GM12878 (cell line): ENCODE measurements at regions not wholly inside any gene's neighbourhood (a gene's known extent, or its start where the extent isn't known, plus 50 kb on each side); places are given as distances from the start of the nearest gene placed in this dataset.

Experiments
- ATAC-seq: fragments of 200-7000 bp; cut with Tn5 transposase; 3 replicates; pipeline ENCODE4 v1.9.1; 2020; ENCODE audit warnings: mild to moderate bottlenecking, moderate library complexity
- BruUV-seq: library from RNA; stranded (reverse); fragments of 400-500 nt; replicated peaks from 2 replicates; lab custom pipeline; 2021; lab: Mats Ljungman, UMichigan
- CTCF ChIA-PET: fragments of 300-600 bp; sonication (Branson Sonifier 250); formaldehyde crosslinking; extraction: SDS; loops from one replicate; lab custom pipeline; 2021; ENCODE audit warnings: inconsistent platforms; lab: Yijun Ruan, JAX
- POLR2A ChIA-PET: fragments of 350-600 bp; formaldehyde crosslinking; extraction: SDS; loops from one replicate; lab custom pipeline; 2021; ENCODE audit warnings: inconsistent platforms; lab: Charles Lee
- RAD21 ChIA-PET: fragments of 300-600 bp; sonication (Branson Sonifier 250); formaldehyde crosslinking; loops from one replicate; lab custom pipeline; 2023; ENCODE audit warnings: antibody characterized with exemption; ENCODE audit not compliant: unreplicated experiment; lab: Charles Lee
- SMC1A ChIA-PET: fragments of 300-600 bp; sonication (Branson Sonifier 250); formaldehyde crosslinking; loops from one replicate; lab custom pipeline; 2023; ENCODE audit not compliant: unreplicated experiment, uncharacterized antibody; lab: Charles Lee
- DNase-seq: peaks from one replicate; pipeline ENCODE4 v3.0.0-alpha.2; 2011; ENCODE audit warnings: low read depth, low spot score
- FAIRE-seq: peaks from 3 replicates; lab custom pipeline; 2011; peaks lifted over from hg19 to GRCh38; lab: Jason Lieb, UNC
- H2AFZ ChIP-seq: 2 replicates; pipeline ENCODE4 v1.6.0; 2011; ENCODE audit warnings: low read depth, low read length, control low read depth; ENCODE audit not compliant: control insufficient read depth
- H3K27ac ChIP-seq: 2 replicates; pipeline ENCODE4 v1.5.1; 2011; ENCODE audit warnings: control low read depth; ENCODE audit not compliant: control insufficient read depth, insufficient read depth
- H3K27me3 ChIP-seq, 2 experiments: replicated peaks in 1 of 2; 2 replicates each; pipeline versions ENCODE4 v1.6.0 to v1.6.1; 2011; ENCODE audit warnings: low read length in 1 of 2; ENCODE audit not compliant: control insufficient read depth in 2 of 2, insufficient read depth in 2 of 2
- H3K36me3 ChIP-seq, 2 experiments: 2 replicates each; pipeline ENCODE4 v1.5.1; 2011; ENCODE audit warnings: low read length in 1 of 2; ENCODE audit not compliant: control insufficient read depth in 2 of 2, insufficient read depth in 2 of 2
- H3K4me1 ChIP-seq: 2 replicates; pipeline ENCODE4 v1.6.1; 2011; ENCODE audit warnings: mild to moderate bottlenecking, low read length, moderate library complexity, mixed read lengths; ENCODE audit not compliant: control insufficient read depth, insufficient read depth
- H3K4me2 ChIP-seq: 2 replicates; pipeline ENCODE4 v1.6.0; 2011; ENCODE audit warnings: control low read depth; ENCODE audit not compliant: control insufficient read depth, insufficient read depth
- H3K4me3 ChIP-seq: fragments of 200-600 bp; sonication (generic); 2 replicates; pipeline ENCODE4 v1.5.1; 2016
- H3K79me2 ChIP-seq: 2 replicates; pipeline ENCODE4 v1.6.0; 2011; ENCODE audit warnings: low read length; ENCODE audit not compliant: control insufficient read depth, insufficient read depth
- H3K9ac ChIP-seq: 2 replicates; pipeline ENCODE4 v1.8.0; 2011; ENCODE audit warnings: low read length, control low read depth, mixed read lengths; ENCODE audit not compliant: control insufficient read depth, insufficient read depth
- H3K9me3 ChIP-seq: replicated peaks from 3 replicates; pipeline ENCODE4 v1.5.1; 2011; ENCODE audit warnings: mild to moderate bottlenecking, low read length; ENCODE audit not compliant: control insufficient read depth, insufficient read depth
- H4K20me1 ChIP-seq: 2 replicates; pipeline ENCODE4 v1.6.0; 2011; ENCODE audit not compliant: control insufficient read depth, insufficient read depth
- ASH2L ChIP-seq: fragments of 300-600, 200-600 bp; sonication (generic); IDR thresholded peaks from 2 replicates; pipeline ENCODE4 v1.6.1; 2017; ENCODE audit warnings: low read depth, mild to moderate bottlenecking, borderline replicate concordance
- MEF2B ChIP-seq: fragments of 450-650 bp; IDR thresholded peaks from 2 replicates; pipeline ENCODE4 v1.6.1; 2018; ENCODE audit warnings: mild to moderate bottlenecking, moderate library complexity; ENCODE audit not compliant: partially characterized antibody, poor library complexity, severe bottlenecking
- MTA3 ChIP-seq: IDR thresholded peaks from 2 replicates; pipeline ENCODE4 v1.6.1; 2012; ENCODE audit warnings: low read length, inconsistent platforms, borderline replicate concordance
- MYC ChIP-seq: IDR thresholded peaks from 2 replicates; pipeline ENCODE4 v1.6.1; 2011; ENCODE audit warnings: mild to moderate bottlenecking, low read length, moderate library complexity, inconsistent platforms; ENCODE audit not compliant: insufficient read depth, insufficient replicate concordance, insufficient read length, severe bottlenecking
- SMAD5 ChIP-seq: IDR thresholded peaks from 2 replicates; pipeline ENCODE4 v1.6.1; 2016; ENCODE audit warnings: antibody characterized with exemption, low read depth
- SMC3 ChIP-seq: IDR thresholded peaks from 2 replicates; pipeline ENCODE4 v1.6.1; 2011; ENCODE audit warnings: low read length, improper control_type of control experiment, borderline replicate concordance
- STAT3 ChIP-seq: IDR thresholded peaks from 2 replicates; pipeline ENCODE4 v1.6.1; 2011; ENCODE audit warnings: low read depth, low read length, improper control_type of control experiment
- YY1 ChIP-seq: IDR thresholded peaks from 2 replicates; pipeline ENCODE4 v1.6.1; 2011; ENCODE audit warnings: low read depth, mild to moderate bottlenecking, low read length
- WGBS: methylation state at CpG from one replicate; pipeline ENCODE4 v1.1.6; 2016; ENCODE audit warnings: low lambda C conversion rate; ENCODE audit not compliant: insufficient replicate concordance, insufficient coverage; ENCODE audit errors: missing lambda C conversion rate; 5-methylcytosine and 5-hydroxymethylcytosine counted together
- in situ Hi-C: fragments of 300-500 bp; cut with MboI; formaldehyde crosslinking; loops from 9 replicates; pipeline ENCODE4 v1.14.3; 2018; ENCODE audit warnings: mixed read lengths
- intact Hi-C: fragments of 100-400 bp; cut with micrococcal nuclease; formaldehyde crosslinking; loops from one replicate; pipeline ENCODE4 v1.14.2; 2022; ENCODE audit not compliant: unreplicated experiment
- TF ChIP-seq, protein P1 (sequence below): fragments of 450-650 bp; IDR thresholded peaks from 2 replicates; pipeline ENCODE4 v1.6.1; 2017; ENCODE audit warnings: low read depth, mild to moderate bottlenecking, moderate library complexity
- TF ChIP-seq, protein P2 (sequence below): fragments of 450-650 bp; IDR thresholded peaks from 2 replicates; pipeline ENCODE4 v1.6.1; 2017; ENCODE audit warnings: mild to moderate bottlenecking, low read depth, inconsistent platforms; ENCODE audit not compliant: poor library complexity, severe bottlenecking

DNA sequence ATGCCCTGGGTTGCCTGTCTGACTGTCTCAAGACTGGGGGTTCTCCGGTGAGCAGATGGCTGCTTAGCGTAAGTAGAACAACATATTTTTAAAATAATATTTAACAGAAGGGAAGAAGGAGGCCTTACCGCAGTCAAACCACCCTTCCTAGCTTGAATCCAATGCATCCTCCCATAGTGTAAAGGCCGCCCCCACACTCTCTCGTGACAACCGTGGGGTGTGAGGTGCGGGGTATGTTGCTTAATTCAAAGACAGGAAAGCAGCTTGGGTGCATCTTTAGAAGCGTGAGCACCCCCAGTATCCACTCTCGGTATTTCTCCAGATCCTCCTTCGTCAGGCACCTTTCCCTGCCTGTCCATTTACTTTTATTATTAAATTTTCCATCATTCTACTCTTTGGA is 501.2 kb upstream of the CDH4 start:
- no peak overlapping the region for H3K9ac ChIP-seq
- SMC1A ChIA-PET = no interaction called here
- intact Hi-C loops = no loop called here
- no peaks in the 10 kb centered on the region; the same call in 2 of the 3 replicates for H3K9me3 ChIP-seq
- H3K4me3 ChIP-seq = no peak overlapping the region
- no peaks in the 10 kb centered on the region for H3K27me3 ChIP-seq
- H3K36me3 ChIP-seq = no peaks in the 10 kb centered on the region
- DNase-seq (no peak), ATAC-seq (no peak), FAIRE-seq (no peak)
- in situ Hi-C loops = no loop called here
- CTCF ChIA-PET = no interaction called here
- no peaks in the 10 kb centered on the region for H3K4me1 ChIP-seq
- POLR2A ChIA-PET = no interaction called here
- H3K4me2 ChIP-seq = no peak overlapping the region
- BruUV-seq = no TSS peak
- no peaks in the 10 kb centered on the region for H4K20me1 ChIP-seq
- 34% methylated on average over 10 of the region's 10 CpGs for WGBS
- H3K27ac ChIP-seq = no peak overlapping the region
- RAD21 ChIA-PET = no interaction called here
- H2AFZ ChIP-seq = no peak overlapping the region
- no peaks in the 10 kb centered on the region for H3K79me2 ChIP-seq
- TF ChIP-seq SMC3 = no peak
- no peak for TF ChIP-seq YY1
- TF ChIP-seq MTA3 = no peak
- no peak for TF ChIP-seq ASH2L
- TF ChIP-seq, protein P1, sequence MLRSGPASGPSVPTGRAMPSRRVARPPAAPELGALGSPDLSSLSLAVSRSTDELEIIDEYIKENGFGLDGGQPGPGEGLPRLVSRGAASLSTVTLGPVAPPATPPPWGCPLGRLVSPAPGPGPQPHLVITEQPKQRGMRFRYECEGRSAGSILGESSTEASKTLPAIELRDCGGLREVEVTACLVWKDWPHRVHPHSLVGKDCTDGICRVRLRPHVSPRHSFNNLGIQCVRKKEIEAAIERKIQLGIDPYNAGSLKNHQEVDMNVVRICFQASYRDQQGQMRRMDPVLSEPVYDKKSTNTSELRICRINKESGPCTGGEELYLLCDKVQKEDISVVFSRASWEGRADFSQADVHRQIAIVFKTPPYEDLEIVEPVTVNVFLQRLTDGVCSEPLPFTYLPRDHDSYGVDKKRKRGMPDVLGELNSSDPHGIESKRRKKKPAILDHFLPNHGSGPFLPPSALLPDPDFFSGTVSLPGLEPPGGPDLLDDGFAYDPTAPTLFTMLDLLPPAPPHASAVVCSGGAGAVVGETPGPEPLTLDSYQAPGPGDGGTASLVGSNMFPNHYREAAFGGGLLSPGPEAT = no peak
- no peak for TF ChIP-seq MYC
- TF ChIP-seq STAT3 = no peak
- no peak for TF ChIP-seq SMAD5
- no peak for TF ChIP-seq MEF2B
- TF ChIP-seq, protein P2, sequence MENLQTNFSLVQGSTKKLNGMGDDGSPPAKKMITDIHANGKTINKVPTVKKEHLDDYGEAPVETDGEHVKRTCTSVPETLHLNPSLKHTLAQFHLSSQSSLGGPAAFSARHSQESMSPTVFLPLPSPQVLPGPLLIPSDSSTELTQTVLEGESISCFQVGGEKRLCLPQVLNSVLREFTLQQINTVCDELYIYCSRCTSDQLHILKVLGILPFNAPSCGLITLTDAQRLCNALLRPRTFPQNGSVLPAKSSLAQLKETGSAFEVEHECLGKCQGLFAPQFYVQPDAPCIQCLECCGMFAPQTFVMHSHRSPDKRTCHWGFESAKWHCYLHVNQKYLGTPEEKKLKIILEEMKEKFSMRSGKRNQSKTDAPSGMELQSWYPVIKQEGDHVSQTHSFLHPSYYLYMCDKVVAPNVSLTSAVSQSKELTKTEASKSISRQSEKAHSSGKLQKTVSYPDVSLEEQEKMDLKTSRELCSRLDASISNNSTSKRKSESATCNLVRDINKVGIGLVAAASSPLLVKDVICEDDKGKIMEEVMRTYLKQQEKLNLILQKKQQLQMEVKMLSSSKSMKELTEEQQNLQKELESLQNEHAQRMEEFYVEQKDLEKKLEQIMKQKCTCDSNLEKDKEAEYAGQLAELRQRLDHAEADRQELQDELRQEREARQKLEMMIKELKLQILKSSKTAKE = no peak
